WTC11 (cell line): ENCODE measurements at regions not wholly inside any gene's neighbourhood (a gene's known extent, or its start where the extent isn't known, plus 50 kb on each side); places are given as distances from the start of the nearest gene placed in this dataset.

Source experiments
- ATAC-seq: fragments of 200-7000 bp; cut with Tn5 transposase; 2 replicates; pipeline ENCODE4 v1.10.0; 2021; ENCODE audit warnings: mild to moderate bottlenecking, moderate library complexity
- CTCF ChIA-PET: fragments of 300-600 bp; sonication (Branson Sonifier 250); formaldehyde crosslinking; loops from one replicate; lab custom pipeline; 2021; ENCODE audit warnings: antibody characterized with exemption; lab: Charles Lee
- POLR2A ChIA-PET: fragments of 350-600 bp; sonication (Branson Sonifier 250); formaldehyde crosslinking; loops from one replicate; lab custom pipeline; 2021; ENCODE audit warnings: antibody characterized with exemption; lab: Charles Lee
- DNase-seq: peaks from one replicate; pipeline ENCODE4 v3.0.0; 2021; ENCODE audit warnings: low spot score
- H3K27ac Mint-ChIP-seq: 2 replicates; pipeline ENCODE4 v1.8.0; 2021; ENCODE audit warnings: mixed read lengths
- H3K27me3 Mint-ChIP-seq: 2 replicates; pipeline ENCODE4 v1.8.0; 2021; ENCODE audit warnings: low read depth, mild to moderate bottlenecking, moderate library complexity, mixed read lengths
- H3K36me3 Mint-ChIP-seq: 2 replicates; pipeline ENCODE4 v1.8.0; 2021; ENCODE audit warnings: mixed read lengths
- H3K4me1 Mint-ChIP-seq: 2 replicates; pipeline ENCODE4 v1.8.0; 2022; ENCODE audit warnings: mixed read lengths
- H3K4me3 Mint-ChIP-seq: 2 replicates; pipeline ENCODE4 v1.8.0; 2021; ENCODE audit warnings: mild to moderate bottlenecking, moderate library complexity, mixed read lengths
- H3K9me3 Mint-ChIP-seq: 2 replicates; pipeline ENCODE4 v1.8.0; 2021; ENCODE audit warnings: mixed read lengths
- ESRRA ChIP-seq: sonication (generic); formaldehyde crosslinking; IDR thresholded peaks from 2 replicates; pipeline ENCODE4 v1.8.1; 2022; ENCODE audit warnings: mild to moderate bottlenecking, missing genetic modification reagents, borderline replicate concordance
- GRHL2 ChIP-seq: fragments of 250-450 bp; sonication (Bioruptor Pico); IDR thresholded peaks from 2 replicates; pipeline ENCODE4 v1.8.0; 2022; ENCODE audit warnings: mild to moderate bottlenecking, moderate library complexity; ENCODE audit not compliant: insufficient replicate concordance, severe bottlenecking
- GTF2I ChIP-seq: fragments of 250-450 bp; sonication (Bioruptor Pico); conservative IDR thresholded peaks from 2 replicates; pipeline ENCODE4 v1.4.0; 2021; ENCODE audit warnings: mild to moderate bottlenecking
- NFE2L1 ChIP-seq: sonication (generic); formaldehyde crosslinking; IDR thresholded peaks from 2 replicates; pipeline ENCODE4 v1.8.1; 2023; ENCODE audit warnings: missing genetic modification reagents
- OVOL2 ChIP-seq: fragments of 250-450 bp; sonication (Bioruptor Pico); IDR thresholded peaks from 2 replicates; pipeline ENCODE4 v1.9.0; 2021; ENCODE audit warnings: mild to moderate bottlenecking, borderline replicate concordance
- ZNF121 ChIP-seq: sonication (generic); formaldehyde crosslinking; IDR thresholded peaks from 2 replicates; pipeline ENCODE4 v1.8.0; 2023; ENCODE audit warnings: missing genetic modification reagents
- ZNF671 ChIP-seq: fragments of 250-450 bp; sonication (Bioruptor Pico); IDR thresholded peaks from 2 replicates; pipeline ENCODE4 v1.8.0; 2021; ENCODE audit warnings: mild to moderate bottlenecking
- TF ChIP-seq, protein P1 (sequence below): sonication (generic); formaldehyde crosslinking; IDR thresholded peaks from 2 replicates; pipeline ENCODE4 v1.8.0; 2022; ENCODE audit warnings: missing genetic modification reagents
- TF ChIP-seq, protein P2 (sequence below): sonication (generic); formaldehyde crosslinking; IDR thresholded peaks from 2 replicates; pipeline ENCODE4 v1.8.1; 2022; ENCODE audit warnings: low read depth, missing genetic modification reagents, borderline replicate concordance
- TF ChIP-seq, protein P3 (sequence below): sonication (generic); formaldehyde crosslinking; conservative IDR thresholded peaks from 2 replicates; pipeline ENCODE4 v1.8.1; 2022; ENCODE audit warnings: mild to moderate bottlenecking, missing genetic modification reagents
- TF ChIP-seq, protein P4 (sequence below): sonication (generic); formaldehyde crosslinking; IDR thresholded peaks from 2 replicates; pipeline ENCODE4 v1.8.1; 2023; ENCODE audit warnings: mild to moderate bottlenecking, missing genetic modification reagents
- TF ChIP-seq, protein P5 (sequence below): sonication (generic); formaldehyde crosslinking; IDR thresholded peaks from 2 replicates; pipeline ENCODE4 v1.8.1; 2023; ENCODE audit warnings: mild to moderate bottlenecking, missing genetic modification reagents, moderate library complexity
- TF ChIP-seq, protein P6 (sequence below): fragments of 250-450 bp; sonication (Bioruptor Pico); IDR thresholded peaks from 2 replicates; pipeline ENCODE4 v1.9.0; 2021; ENCODE audit warnings: mild to moderate bottlenecking
- TF ChIP-seq, protein P7 (sequence below): sonication (generic); formaldehyde crosslinking; IDR thresholded peaks from 2 replicates; pipeline ENCODE4 v1.8.1; 2022; ENCODE audit warnings: low read depth, mild to moderate bottlenecking, moderate library complexity, missing genetic modification reagents, borderline replicate concordance
- TF ChIP-seq, protein P8 (sequence below): sonication (generic); formaldehyde crosslinking; IDR thresholded peaks from 2 replicates; pipeline ENCODE4 v1.8.1; 2023; ENCODE audit warnings: mild to moderate bottlenecking, missing genetic modification reagents

DNA sequence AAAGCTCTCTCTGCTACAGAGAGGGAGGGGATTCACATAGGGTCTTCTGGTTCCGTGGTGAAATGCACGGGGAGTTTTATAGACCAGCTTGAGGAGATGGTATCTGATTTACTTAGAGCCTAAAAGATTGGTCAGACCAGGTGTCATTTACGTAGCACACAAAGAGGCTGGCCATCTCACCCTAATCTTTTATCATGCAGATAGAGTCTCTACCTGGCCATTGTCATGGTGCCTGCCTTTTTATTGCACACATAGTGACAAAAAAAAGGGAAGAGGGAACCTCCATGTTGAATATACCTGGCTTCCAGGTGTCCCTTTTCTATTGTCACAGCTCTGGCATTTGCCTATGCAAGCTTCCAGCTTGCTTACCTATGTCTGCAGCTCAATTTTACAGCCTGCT, 1456.1 kb downstream of the GATA3 start:
- peak overlapping the region; percentile 14; the same call in 1 of the 2 replicates for H3K4me3 Mint-ChIP-seq
- peaks cover 8% of the 10 kb centered on the region for H3K9me3 Mint-ChIP-seq
- H3K4me1 Mint-ChIP-seq, result peaks cover 34% of the 10 kb centered on the region
- H3K27ac Mint-ChIP-seq, result peak overlapping the region; percentile 91
- DNase-seq (no peak), ATAC-seq (peak; percentile 94)
- TF ChIP-seq, protein P1, sequence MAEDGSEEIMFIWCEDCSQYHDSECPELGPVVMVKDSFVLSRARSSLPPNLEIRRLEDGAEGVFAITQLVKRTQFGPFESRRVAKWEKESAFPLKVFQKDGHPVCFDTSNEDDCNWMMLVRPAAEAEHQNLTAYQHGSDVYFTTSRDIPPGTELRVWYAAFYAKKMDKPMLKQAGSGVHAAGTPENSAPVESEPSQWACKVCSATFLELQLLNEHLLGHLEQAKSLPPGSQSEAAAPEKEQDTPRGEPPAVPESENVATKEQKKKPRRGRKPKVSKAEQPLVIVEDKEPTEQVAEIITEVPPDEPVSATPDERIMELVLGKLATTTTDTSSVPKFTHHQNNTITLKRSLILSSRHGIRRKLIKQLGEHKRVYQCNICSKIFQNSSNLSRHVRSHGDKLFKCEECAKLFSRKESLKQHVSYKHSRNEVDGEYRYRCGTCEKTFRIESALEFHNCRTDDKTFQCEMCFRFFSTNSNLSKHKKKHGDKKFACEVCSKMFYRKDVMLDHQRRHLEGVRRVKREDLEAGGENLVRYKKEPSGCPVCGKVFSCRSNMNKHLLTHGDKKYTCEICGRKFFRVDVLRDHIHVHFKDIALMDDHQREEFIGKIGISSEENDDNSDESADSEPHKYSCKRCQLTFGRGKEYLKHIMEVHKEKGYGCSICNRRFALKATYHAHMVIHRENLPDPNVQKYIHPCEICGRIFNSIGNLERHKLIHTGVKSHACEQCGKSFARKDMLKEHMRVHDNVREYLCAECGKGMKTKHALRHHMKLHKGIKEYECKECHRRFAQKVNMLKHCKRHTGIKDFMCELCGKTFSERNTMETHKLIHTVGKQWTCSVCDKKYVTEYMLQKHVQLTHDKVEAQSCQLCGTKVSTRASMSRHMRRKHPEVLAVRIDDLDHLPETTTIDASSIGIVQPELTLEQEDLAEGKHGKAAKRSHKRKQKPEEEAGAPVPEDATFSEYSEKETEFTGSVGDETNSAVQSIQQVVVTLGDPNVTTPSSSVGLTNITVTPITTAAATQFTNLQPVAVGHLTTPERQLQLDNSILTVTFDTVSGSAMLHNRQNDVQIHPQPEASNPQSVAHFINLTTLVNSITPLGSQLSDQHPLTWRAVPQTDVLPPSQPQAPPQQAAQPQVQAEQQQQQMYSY (CRISPR knock-in tag), result no peak
- TF ChIP-seq OVOL2 (no peak), ZNF671 (no peak), NFE2L1 (CRISPR knock-in tag) (no peak), GRHL2 (CRISPR knock-in tag) (no peak)
- TF ChIP-seq, protein P2, sequence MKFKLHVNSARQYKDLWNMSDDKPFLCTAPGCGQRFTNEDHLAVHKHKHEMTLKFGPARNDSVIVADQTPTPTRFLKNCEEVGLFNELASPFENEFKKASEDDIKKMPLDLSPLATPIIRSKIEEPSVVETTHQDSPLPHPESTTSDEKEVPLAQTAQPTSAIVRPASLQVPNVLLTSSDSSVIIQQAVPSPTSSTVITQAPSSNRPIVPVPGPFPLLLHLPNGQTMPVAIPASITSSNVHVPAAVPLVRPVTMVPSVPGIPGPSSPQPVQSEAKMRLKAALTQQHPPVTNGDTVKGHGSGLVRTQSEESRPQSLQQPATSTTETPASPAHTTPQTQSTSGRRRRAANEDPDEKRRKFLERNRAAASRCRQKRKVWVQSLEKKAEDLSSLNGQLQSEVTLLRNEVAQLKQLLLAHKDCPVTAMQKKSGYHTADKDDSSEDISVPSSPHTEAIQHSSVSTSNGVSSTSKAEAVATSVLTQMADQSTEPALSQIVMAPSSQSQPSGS (CRISPR knock-in tag), result no peak
- TF ChIP-seq, protein P3, sequence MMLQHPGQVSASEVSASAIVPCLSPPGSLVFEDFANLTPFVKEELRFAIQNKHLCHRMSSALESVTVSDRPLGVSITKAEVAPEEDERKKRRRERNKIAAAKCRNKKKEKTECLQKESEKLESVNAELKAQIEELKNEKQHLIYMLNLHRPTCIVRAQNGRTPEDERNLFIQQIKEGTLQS, result no peak
- ChIA-PET POLR2A (no interaction called here), CTCF (interaction anchor here (0.6 kb wide), 1 partner anchor 1016 kb away, joined by 3 read pairs; no protein-coding TSS in a partner anchor)
- H3K27me3 Mint-ChIP-seq, result no peaks in the 10 kb centered on the region
- H3K36me3 Mint-ChIP-seq, result no peaks in the 10 kb centered on the region

DNA sequence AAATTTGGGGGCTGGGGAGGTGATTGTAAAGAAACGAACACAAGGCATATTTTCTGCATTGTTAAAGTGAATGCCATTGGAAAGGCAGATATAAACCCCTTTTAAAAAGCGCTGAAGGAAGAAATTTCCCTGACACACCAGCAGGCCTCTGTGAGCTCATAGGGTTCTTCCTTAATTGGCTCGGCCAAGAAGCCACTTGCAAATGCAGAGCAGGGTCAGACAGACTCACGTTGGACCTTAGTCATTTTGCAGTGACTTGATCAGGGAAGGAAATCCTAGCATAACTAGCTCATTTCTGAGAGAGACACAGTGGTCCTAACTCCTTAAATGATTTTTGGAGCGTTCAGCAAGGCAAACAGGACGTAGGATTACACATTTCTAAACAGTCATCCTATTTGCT, 1461.4 kb downstream of the GATA3 start:
- CTCF ChIA-PET, result no interaction called here
- no peaks in the 10 kb centered on the region for H3K27me3 Mint-ChIP-seq
- TF ChIP-seq, protein P4, sequence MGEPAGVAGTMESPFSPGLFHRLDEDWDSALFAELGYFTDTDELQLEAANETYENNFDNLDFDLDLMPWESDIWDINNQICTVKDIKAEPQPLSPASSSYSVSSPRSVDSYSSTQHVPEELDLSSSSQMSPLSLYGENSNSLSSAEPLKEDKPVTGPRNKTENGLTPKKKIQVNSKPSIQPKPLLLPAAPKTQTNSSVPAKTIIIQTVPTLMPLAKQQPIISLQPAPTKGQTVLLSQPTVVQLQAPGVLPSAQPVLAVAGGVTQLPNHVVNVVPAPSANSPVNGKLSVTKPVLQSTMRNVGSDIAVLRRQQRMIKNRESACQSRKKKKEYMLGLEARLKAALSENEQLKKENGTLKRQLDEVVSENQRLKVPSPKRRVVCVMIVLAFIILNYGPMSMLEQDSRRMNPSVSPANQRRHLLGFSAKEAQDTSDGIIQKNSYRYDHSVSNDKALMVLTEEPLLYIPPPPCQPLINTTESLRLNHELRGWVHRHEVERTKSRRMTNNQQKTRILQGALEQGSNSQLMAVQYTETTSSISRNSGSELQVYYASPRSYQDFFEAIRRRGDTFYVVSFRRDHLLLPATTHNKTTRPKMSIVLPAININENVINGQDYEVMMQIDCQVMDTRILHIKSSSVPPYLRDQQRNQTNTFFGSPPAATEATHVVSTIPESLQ (CRISPR knock-in tag), result no peak
- TF ChIP-seq, protein P5, sequence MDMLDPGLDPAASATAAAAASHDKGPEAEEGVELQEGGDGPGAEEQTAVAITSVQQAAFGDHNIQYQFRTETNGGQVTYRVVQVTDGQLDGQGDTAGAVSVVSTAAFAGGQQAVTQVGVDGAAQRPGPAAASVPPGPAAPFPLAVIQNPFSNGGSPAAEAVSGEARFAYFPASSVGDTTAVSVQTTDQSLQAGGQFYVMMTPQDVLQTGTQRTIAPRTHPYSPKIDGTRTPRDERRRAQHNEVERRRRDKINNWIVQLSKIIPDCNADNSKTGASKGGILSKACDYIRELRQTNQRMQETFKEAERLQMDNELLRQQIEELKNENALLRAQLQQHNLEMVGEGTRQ, result no peak
- TF ChIP-seq, protein P6, sequence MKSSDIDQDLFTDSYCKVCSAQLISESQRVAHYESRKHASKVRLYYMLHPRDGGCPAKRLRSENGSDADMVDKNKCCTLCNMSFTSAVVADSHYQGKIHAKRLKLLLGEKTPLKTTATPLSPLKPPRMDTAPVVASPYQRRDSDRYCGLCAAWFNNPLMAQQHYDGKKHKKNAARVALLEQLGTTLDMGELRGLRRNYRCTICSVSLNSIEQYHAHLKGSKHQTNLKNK (CRISPR knock-in tag), result no peak
- no peak for TF ChIP-seq ZNF121 (CRISPR knock-in tag)
- TF ChIP-seq, protein P1 (CRISPR knock-in tag), result no peak
- TF ChIP-seq, protein P7, sequence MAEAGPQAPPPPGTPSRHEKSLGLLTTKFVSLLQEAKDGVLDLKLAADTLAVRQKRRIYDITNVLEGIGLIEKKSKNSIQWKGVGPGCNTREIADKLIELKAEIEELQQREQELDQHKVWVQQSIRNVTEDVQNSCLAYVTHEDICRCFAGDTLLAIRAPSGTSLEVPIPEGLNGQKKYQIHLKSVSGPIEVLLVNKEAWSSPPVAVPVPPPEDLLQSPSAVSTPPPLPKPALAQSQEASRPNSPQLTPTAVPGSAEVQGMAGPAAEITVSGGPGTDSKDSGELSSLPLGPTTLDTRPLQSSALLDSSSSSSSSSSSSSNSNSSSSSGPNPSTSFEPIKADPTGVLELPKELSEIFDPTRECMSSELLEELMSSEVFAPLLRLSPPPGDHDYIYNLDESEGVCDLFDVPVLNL, result no peak
- TF ChIP-seq ESRRA (CRISPR knock-in tag), result no peak
- no peak for TF ChIP-seq GTF2I (CRISPR knock-in tag)
- TF ChIP-seq, protein P8, sequence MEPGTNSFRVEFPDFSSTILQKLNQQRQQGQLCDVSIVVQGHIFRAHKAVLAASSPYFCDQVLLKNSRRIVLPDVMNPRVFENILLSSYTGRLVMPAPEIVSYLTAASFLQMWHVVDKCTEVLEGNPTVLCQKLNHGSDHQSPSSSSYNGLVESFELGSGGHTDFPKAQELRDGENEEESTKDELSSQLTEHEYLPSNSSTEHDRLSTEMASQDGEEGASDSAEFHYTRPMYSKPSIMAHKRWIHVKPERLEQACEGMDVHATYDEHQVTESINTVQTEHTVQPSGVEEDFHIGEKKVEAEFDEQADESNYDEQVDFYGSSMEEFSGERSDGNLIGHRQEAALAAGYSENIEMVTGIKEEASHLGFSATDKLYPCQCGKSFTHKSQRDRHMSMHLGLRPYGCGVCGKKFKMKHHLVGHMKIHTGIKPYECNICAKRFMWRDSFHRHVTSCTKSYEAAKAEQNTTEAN (CRISPR knock-in tag), result no peak
- TF ChIP-seq, all 79 proteins: peak for 0

More for the DNA sequence above, 1461.4 kb downstream of the GATA3 start:
- peaks cover 19% of the 10 kb centered on the region for H3K4me1 Mint-ChIP-seq
- peaks cover 24% of the 10 kb centered on the region for H3K9me3 Mint-ChIP-seq
- POLR2A ChIA-PET, result no interaction called here
- H3K4me3 Mint-ChIP-seq, result no peak overlapping the region
- ATAC-seq (no peak), DNase-seq (no peak)
- H3K36me3 Mint-ChIP-seq, result peaks cover 10% of the 10 kb centered on the region
- no peak overlapping the region for H3K27ac Mint-ChIP-seq
